Activated CD8-positive, alpha-beta memory T cell treated with anti-CD3 and anti-CD28 coated beads for 4 hours (primary cell): ENCODE measurements at regions not wholly inside any gene's neighbourhood (a gene's known extent, or its start where the extent isn't known, plus 50 kb on each side); places are given as distances from the start of the nearest gene placed in this dataset.

ENCODE experiments used
- DNase-seq, 2 donors: peaks; one replicate each; pipeline ENCODE4 v3.0.0-alpha.2; 2020; ENCODE audit warnings: low read depth in 2 of 2

DNA sequence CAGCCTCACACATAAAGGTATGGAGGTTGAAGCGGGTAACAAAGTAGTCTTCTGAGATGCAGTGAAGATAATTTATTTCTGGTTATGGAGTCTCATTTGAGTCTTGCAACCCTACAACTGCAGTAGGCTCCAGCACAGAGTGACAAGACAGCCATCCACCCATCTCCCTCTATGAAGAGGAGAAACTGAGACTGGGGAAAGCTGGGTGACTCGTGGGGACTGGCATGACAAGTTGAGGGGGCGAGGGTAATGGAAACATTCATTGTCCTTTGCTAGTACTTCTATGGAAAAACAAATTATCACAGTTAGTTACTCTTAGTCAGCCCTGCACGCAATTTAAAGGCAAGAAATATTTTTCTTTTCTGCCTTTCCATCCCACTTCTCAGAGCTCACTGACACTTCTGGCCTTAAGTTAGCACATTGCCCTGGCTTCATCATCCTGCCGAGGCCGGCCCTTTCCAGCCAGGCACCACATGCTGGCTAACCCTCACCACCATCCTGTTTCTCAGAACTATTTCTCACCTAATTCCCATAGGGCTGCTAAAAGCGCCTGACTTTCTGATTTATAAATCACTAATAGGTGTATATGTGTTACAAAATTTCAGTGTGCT, 361.1 kb downstream of the ETS1 start:
- no peak for DNase-seq

DNA sequence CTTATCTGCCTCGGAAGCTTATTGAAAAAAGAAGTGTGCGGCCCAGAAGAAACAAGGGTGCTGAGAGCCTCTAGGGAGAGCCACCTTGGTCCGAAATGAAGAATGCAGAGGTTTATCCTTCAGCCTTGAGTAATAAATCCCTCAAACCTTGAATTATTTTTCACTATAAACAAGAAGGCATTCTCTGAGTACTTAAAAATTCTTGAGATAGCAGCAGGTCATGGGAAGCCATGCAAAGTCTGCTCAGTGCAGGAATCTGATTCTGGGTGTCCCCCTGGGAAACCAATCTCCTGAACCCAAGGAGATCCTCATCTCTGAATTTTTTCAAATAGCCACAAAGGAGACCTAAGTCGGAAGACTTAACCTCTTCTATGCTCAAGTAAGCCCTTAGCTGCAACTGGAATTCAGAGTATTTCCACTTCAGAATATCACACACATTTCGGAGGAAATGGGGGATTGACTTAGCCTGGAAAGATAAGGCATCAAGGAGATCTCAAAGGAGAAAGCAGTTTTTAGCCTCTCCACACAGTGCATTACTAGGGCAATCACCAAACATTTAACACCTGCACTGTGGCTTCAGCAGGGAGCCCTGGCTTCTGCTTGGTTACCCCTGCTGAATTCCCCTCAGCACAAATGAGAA, 365.0 kb downstream of the ETS1 start:
- DNase-seq, result no peak

DNA sequence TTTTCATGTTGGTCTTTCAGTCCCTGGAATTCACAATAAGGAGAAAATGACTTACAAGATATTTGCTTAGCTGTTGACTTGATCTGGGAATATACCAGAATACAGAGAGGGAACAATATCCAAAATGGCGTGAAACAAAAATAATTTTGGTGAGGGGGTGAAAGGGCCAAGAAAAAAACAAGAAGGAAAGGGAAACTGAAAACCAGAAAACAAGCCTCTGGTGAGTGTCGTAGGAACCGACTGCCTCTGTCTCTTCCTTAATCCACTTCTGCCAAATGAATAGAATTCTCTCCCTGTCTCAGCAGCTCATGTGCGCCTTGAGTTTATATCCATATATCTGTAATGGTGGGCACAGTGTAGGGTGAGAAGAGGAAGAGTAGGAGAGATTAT, 367.6 kb downstream of the ETS1 start:
- DNase-seq, result no peak

DNA sequence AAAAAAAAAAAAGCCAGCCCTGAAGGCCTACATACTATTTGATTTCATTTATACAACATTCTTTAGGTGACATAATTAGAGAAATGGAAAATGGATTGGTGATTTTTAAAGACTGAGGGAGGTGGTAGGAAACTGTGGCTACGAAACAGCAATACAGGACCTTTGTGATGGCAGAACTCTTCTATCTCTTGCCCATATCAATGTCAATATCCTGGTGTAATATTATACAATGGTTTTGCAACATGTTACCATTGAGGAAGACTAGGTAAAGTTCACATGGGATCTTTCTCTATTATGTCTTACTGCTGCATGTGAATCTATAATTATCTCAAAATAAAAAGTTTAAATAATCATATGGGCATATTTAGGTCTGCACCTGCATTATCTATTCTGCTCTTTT, 371.2 kb downstream of the ETS1 start:
- no peak for DNase-seq

DNA sequence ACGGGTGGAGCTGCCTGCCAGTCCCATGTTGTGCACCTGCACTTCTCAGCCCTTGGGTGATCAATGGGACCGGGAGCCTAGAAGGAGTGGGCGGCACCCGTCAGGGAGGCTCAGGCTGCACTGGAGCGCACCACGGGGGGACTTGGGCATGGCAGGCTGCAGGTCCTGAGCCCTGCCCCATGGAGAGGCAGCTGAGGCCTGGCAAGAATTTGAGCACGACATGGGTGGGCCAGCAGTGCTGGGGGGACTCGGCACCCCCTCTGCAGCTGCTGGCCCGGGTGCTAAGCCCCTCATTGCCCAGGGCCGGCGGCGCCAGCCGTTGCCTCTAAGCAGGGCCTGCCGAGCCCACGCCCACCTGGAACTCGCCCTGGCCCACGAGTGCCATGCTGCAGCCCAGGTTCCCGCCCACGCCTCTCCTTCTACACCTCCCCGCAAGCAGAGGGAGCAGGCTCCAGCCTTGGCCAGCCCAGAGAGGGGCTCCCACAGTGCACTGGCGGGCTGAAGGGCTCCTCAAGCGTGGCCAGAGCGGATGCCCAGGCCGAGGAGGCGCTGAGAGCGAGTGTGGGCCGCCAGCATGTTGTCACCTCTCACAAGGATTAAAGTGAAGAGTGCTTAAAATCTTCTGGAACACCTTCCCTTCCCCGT, 372.0 kb downstream of the ETS1 start:
- no peak for DNase-seq

DNA sequence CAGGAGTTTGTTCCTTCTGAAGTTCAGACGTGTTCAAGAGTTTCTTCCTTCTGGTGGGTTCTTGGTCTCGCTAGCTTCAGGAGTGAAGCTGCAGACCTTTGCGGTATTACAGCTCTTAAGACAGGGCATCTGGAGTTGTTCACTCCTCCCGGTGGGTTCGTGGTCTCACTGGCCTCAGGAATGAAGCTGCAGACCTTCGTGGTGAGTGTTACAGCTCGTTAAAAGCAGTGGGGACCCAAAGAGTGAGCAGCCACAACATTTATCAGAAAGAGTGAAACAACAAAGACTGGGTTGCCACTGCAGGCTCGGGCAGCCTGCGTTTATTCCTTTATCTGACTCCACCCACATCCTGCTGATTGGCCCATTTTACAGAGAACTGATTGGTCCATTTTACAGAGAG, 373.1 kb downstream of the ETS1 start:
- DNase-seq, result no peak

DNA sequence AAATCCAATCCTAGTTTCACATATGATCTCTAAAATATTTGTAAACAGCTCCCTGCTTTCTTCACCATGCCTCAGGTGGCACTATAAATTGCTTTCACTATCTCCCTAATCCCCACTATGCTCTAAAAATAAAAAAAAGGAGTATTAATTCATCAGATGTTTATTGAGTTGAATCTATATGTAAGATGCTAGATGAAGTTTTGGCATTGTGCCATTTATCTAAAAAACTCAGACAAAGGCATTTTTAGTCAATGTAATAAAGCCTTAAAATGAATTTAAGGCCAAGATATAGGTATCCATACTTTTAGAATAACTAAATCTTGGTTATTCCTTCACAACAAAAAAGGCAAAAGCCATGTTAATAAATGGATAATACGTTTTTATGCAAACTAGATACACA, 373.9 kb downstream of the ETS1 start:
- no peak for DNase-seq

DNA sequence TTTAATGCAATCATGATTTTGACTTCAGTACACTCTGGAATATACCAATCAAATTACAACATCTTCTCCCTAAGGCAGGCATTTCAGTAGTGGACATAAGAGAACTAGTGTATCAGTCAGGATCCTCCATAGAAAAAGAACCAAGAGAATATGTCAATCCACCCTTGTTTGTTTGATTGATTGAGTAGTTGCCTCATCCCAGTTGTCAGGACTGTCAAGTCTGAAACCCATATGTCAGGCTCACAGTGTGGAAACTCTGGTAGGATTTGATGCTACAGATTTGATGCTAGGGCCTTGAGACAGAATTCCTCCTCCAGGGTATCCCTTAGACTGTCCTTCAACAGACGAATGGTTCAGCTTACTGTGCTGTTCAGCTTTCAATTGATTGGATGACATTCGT, 375.0 kb downstream of the ETS1 start:
- no peak for DNase-seq

DNA sequence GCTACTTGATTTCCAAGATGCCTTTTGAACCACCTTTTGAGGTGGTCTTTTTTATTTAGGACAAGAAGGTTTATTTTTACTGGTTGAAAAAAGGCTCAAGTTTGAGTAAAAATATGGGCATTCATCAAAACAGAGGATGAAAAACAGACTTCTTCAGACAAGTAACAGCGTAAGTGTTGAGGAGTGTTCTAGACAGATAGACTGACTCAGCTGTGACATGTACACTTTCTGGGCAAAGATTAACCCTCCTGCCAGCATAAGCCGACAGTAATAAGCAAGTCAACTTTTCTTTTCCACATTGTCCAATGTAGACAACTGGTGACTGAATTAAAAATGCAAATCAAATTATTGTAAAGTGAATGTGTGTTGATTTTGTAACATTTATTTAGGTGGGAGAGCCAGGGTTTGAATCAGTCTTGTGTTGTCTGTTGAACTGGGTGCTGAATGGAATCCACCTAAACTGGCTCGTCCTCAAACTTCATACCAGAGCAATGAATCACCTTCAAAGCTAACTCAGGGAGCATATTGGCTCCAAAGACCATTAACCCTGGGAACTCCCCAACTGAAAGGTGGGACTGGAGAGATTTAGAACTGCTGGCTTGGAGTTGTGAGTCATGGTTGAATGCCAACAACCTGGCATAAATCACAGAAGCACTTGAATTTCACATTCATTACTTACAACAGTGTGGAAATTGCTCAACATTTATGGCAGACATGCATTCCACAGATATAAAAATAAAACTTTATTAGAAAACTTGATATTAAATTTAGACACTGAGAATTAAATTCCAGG, 377.0 kb downstream of the ETS1 start:
- DNase-seq, result no peak

DNA sequence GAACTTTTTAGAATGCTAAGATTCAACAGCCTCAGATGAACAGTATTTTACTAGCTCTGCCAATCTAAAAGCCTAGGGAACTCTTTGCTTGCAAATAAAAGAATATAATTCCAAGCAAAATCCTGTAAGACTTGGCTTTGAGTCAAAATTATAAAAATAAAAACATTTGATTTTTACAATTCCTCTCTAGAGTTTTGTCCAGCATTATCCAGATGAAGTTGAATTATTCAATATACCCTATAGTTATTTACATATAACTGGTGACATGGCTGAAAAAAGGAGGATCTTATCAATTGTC, 378.3 kb downstream of the ETS1 start:
- DNase-seq, result no peak

DNA sequence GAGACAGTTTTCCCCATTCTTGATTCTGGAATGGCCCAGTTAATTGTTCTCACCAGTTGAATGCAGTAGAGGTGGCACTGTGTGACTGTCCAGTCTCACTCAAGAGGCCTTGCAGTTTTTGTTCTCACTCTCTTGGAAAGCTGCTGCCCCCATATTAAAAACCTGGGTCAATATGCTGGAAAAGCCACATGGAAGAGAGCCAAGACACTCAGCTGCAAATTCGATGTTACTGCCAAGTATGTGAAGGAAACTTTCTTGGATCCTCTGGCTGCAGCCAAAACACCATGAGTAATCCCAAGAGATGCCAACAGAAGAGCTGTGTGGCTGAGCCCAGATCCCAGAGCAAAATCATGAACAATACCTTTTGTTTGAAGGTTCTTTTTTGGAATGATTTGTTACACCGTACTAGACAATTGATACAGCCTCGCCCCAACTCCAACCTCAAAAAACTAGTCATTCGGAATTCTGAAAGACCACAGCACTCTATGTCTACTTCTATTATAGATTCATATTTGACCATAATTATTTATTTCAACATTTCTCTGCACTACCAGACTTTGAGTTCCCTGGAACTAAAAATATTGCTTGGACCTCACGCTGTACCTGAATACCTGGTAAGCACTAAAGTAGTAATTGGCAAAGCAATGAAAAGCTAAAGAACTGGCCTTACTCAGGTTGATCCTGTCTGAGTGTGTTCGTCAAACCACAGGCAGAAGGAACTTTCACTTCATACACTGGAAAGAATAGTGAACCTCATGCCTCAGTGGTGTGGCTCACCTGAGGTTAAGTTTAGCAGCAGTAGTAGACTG, 378.8 kb downstream of the ETS1 start:
- DNase-seq, result no peak

DNA sequence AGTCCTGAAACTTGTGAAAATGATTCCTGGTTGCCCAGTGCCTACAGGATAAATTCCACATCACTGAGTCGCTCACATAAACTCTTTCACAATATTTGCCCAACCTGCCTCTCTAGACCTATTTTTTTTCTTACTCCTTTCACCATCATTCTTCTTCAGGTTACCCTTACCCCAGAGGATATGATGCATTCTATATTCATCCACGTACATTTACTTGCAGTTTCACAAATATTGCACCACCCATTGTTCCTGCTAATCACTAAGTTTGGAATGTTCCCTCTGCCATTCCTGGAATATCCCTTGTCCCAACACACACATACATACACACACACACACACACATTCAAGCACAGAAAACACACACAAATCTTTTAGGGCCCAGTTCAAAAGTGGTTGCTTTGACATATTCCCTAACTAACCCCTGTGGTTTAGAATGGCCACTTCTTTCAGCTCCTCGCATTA, 379.5 kb downstream of the ETS1 start:
- no peak for DNase-seq

DNA sequence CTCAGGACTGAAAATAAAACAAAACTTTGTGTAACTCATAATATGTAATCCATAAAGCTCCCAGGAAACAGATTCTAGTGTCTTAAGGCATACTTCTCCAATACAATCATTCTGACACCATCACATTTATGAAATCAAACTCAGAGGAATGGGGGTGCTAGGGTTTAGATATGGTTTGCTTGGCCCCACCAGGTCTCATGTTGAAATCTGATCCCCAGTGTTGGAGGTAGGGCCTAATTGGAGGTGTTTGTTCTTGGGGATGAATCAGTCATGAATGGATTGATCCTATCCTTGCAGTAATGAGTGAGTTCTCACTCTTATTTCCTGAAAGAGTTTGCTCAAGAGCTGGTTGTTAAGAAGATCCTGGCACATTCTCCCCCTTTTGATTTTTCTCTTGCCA, 380.9 kb downstream of the ETS1 start:
- DNase-seq, result no peak

DNA sequence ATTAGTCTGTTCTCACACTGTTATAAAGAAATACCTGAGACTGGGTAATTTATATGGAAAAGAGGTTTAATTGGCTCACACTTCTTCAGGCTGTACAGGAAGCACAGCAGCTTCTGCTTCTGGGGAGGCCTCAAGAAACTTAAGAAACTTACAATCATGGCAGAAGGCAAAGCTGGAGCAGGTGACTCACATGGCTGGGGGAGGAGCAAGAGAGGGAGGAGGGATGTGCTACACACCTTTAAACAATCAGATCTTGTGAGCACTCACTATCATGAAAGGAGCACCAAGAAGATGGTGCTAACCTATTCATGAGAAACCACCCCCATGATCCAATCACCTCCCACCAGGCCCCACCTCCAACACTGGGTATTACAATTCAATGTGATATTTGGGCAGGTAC, 381.6 kb downstream of the ETS1 start:
- DNase-seq, result no peak

DNA sequence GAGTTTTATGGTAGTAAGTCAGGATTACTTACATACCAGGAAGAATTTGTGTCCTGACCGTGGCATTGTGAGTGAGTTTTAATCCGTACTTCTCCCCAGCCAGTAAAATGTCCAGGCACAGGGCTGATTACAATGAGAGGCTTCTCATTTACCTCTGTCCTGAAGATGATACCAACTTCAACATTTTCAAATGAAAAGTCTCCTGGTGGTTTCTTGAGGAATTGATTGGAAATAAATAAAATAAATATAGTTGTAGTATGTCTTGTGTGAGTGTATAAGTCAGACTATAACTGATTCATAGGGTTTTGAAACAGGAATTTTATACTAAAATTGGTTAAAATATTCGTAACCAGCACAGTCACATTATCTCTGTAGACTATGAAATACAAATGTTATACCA, 382.5 kb downstream of the ETS1 start:
- no peak for DNase-seq

DNA sequence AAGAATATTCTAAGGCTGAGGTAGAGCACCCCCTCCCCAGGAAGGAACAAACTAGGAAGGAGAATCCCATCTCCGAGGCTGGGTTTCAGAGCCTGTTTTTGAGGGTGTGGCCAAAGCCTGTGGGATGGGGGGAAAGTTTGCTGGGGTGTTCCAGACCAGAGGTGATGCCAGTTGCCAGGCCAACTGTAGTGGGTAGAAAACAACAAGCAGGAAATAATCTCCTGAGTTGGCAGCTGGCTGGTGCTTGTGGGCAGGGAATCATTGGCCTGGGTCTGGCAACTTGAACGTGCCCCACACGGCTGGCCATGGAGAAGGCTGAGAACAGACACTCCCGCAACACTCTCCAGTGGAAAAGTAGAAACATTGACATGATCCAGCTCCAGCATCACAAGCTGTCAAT, 385.6 kb downstream of the ETS1 start:
- DNase-seq, result no peak

DNA sequence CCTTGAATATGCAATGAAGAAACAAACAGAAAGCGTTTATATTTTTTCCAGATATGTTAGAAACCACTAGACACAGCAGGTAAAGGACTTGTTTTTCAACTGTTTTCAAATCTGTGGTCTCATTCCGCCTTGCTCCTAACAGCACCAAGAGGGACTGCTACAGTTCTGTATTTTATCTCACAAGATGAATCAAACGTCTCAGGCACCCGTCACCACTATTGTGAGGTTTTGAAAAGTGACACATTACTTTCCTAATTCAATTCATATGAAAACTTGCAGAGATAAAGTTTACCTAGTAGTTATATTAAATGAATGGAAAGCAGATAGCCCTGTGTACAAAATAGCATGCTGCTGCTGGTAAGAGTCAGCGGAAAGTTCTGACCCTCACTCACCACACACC, 386.3 kb downstream of the ETS1 start:
- no peak for DNase-seq

DNA sequence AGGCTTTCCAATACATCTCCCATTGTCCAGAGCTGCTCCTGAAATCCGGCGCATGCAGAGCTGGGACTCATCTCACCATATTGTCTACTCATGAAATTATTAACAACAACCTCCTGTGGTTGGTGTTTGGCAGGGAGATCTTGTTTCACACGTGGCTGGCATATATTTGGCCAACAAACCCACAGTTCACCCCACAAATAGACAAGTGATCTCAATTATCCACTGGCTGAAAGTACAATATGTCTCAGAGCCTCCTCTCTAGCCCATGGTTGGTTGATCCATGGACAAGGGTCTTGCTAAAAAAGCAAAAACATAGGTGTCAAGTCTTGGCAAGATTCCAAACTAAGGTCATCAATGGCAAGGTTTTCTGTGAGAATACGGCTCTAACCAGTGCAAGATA, 386.9 kb downstream of the ETS1 start:
- DNase-seq, result no peak

DNA sequence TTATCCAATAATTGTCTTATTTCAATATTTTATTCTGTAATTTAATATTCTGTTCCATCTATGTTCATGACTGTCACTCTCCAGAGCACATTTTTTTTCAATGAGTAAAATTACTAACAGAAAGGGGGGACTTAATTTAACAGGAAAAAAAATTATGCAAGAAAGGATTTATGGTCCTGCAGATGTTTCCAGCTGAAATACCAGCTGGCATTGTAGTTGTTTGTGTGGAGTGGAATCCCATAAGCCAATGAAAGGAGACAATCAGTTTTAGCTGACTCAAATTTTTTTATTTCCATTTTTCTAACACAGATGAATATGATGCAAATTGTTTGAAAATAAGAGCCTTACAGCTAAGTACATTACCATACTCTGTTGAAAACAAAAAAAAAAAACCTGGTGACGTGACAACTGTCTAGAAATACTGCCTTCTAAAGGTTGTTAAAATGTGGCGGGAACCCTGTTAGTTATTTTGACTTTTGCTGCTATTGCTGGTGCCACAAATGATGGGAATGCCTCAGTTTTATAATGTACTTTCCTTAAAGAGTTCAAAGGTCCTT, 389.1 kb downstream of the ETS1 start:
- no peak for DNase-seq

DNA sequence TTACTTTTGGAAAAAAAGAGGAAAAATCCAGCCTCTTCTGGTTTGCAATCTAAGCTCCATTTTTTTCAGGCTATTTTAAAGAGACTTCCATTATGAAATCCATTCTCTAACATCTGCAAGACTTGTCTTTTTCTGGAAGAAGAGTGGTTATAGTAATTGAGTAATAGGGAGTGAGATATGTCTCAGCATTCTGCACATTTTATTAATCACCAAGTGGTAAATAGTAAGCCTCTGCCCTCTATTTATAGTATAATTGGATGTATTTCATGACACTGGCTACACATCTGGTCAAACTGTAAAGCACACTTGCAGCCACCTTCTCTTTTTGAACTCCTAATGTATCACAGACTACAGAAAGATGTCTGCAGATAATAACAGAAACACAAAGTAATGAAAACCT, 391.1 kb downstream of the ETS1 start:
- DNase-seq, result no peak

DNA sequence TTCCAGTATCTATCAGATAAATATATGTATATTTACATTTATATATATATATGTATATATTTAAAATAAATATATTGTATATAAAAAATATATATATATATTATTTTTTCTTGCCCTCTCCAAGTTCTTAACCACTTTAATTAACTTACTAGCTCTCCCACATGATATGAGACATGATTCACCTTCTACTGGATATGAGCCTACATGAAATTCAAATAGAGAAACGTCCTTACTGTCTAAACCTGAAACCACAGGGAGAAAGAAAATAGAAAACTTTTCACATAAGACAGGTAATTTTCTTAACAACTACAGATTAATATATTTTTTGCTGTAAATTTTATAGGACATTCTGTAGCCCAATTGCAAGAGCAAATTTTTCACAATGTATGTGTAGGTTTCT, 391.6 kb downstream of the ETS1 start:
- no peak for DNase-seq
